ENCODE measurements at regions not wholly inside any gene's neighbourhood (a gene's known extent, or its start where the extent isn't known, plus 50 kb on each side); places are given as distances from the start of the nearest gene placed in this dataset.
A peak's percentile ranks its signal among the peaks of the same experiment; 100 is the strongest.
"Not testable (repeated sequence)": the region's sequence is repeated elsewhere in the genome, so short reads cannot be mapped to it uniquely, and the experiment has no call there.

DNA sequence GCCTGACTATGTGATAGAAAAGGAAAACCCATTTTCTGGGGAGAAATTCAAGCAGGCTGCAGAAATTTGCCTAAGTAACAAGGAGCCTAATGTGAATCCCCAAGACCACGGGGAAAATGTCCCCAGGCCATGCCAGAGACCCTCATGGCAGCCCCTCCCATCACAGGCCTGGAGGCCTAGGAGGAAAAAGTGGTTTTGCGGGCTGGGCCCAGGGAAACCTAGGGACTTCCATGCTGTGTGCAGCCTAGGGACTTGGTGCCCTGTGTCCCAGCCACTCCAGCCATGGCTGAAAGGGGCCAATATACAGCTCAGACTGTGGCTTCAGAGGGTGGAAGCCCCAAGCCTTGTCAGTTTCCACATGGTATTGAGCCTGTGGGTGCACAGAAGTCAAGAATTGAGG is 79.7 kb upstream of the NDN start:
- H3K4me1 ChIP-seq (ENCODE audit: control insufficient read depth in 5 of 5, insufficient read depth in 5 of 5, low read length in 5 of 5): peaks cover 0 to 23% (median 3%) of the 10 kb centered on the region in 5 donors
- not testable (repeated sequence) for H3K4me3 ChIP-seq (ENCODE audit: low read depth in 1 of 5, low read length in 5 of 5); H3K9ac ChIP-seq (ENCODE audit: low read length in 5 of 5); H3K27me3 ChIP-seq (ENCODE audit: control insufficient read depth in 5 of 5, insufficient read depth in 4 of 5, low read length in 5 of 5); H3K9me3 ChIP-seq (ENCODE audit: control insufficient read depth in 5 of 5, low read length in 5 of 5); H3K36me3 ChIP-seq (ENCODE audit: control insufficient read depth in 5 of 5, insufficient read depth in 5 of 5, low read length in 5 of 5); H3K27ac ChIP-seq (ENCODE audit: low read depth, low read length)

GRCh38 chr15:23773093-23773492 is 86.0 kb upstream of the NDN start:
- peaks cover 0 to 4% (median 0%) of the 10 kb centered on the region in 5 donors for H3K9me3 ChIP-seq (ENCODE audit: control insufficient read depth in 5 of 5, low read length in 5 of 5)
- H3K4me3 ChIP-seq (ENCODE audit: low read depth in 1 of 5, low read length in 5 of 5): no peak overlapping the region
- H3K27me3 ChIP-seq (ENCODE audit: control insufficient read depth in 5 of 5, insufficient read depth in 4 of 5, low read length in 5 of 5): no peaks in the 10 kb centered on the region
- no peaks in the 10 kb centered on the region for H3K36me3 ChIP-seq (ENCODE audit: control insufficient read depth in 5 of 5, insufficient read depth in 5 of 5, low read length in 5 of 5)
- H3K9ac ChIP-seq (ENCODE audit: low read length in 5 of 5): no peak overlapping the region
- H3K4me1 ChIP-seq (ENCODE audit: control insufficient read depth in 5 of 5, insufficient read depth in 5 of 5, low read length in 5 of 5): no peaks in the 10 kb centered on the region
- peak overlapping the region; percentile 14 for H3K27ac ChIP-seq (ENCODE audit: low read depth, low read length)

- Histone ChIP-seq H3K9me3 (ENCODE audit: control insufficient read depth in 5 of 5, low read length in 5 of 5) (no peaks in the 10 kb centered on the region), H3K4me1 (ENCODE audit: control insufficient read depth in 5 of 5, insufficient read depth in 5 of 5, low read length in 5 of 5) (no peaks in the 10 kb centered on the region), H3K4me3 (ENCODE audit: low read depth in 1 of 5, low read length in 5 of 5) (no peak overlapping the region), H3K36me3 (ENCODE audit: control insufficient read depth in 5 of 5, insufficient read depth in 5 of 5, low read length in 5 of 5) (no peaks in the 10 kb centered on the region), H3K27me3 (ENCODE audit: control insufficient read depth in 5 of 5, insufficient read depth in 4 of 5, low read length in 5 of 5) (no peaks in the 10 kb centered on the region), H3K27ac (ENCODE audit: low read depth, low read length) (no peak overlapping the region), H3K9ac (ENCODE audit: low read length in 5 of 5) (no peak overlapping the region)
These were observed 100.4 kb upstream of the NDN start for GRCh38 chr15:23787346-23788105.

DNA sequence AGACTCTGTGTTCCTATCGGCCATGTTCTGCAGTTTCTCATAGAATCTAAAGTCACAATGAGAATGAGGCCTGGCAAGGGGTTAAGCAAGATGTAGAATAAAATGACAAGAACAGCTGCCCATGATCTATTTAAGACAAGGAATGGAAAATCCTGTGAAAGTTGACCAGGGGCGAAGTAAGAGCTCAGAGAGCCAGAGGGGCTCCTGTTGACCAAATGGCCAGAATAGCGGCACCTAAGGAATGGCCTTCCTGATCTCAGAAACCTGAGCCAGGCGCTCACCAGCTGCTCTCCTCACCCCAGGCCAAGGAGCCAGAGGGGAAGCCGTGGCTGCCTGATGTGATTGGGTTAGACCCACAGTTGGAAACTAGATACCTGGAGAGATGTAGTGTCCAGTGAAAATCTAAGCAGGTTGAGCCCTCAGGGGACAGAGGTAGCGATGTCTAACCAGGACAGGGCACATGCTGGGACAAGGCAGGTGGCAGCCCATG is 106.1 kb upstream of the NDN start:
- Histone ChIP-seq H3K4me1 (ENCODE audit: control insufficient read depth in 5 of 5, insufficient read depth in 5 of 5, low read length in 5 of 5) (peaks cover 0 to 3% (median 0%) of the 10 kb centered on the region in 5 donors), H3K36me3 (ENCODE audit: control insufficient read depth in 5 of 5, insufficient read depth in 5 of 5, low read length in 5 of 5) (no peaks in the 10 kb centered on the region), H3K9me3 (ENCODE audit: control insufficient read depth in 5 of 5, low read length in 5 of 5) (peaks cover 0 to 4% (median 0%) of the 10 kb centered on the region in 5 donors), H3K9ac (ENCODE audit: low read length in 5 of 5) (no peak overlapping the region), H3K27me3 (ENCODE audit: control insufficient read depth in 5 of 5, insufficient read depth in 4 of 5, low read length in 5 of 5) (no peaks in the 10 kb centered on the region), H3K4me3 (ENCODE audit: low read depth in 1 of 5, low read length in 5 of 5) (no peak overlapping the region), H3K27ac (ENCODE audit: low read depth, low read length) (no peak overlapping the region)

GRCh38 chr15:23797747-23798446 is 110.8 kb upstream of the NDN start:
- H3K27me3 ChIP-seq (ENCODE audit: control insufficient read depth in 5 of 5, insufficient read depth in 4 of 5, low read length in 5 of 5): no peaks in the 10 kb centered on the region
- peaks cover 0 to 3% (median 0%) of the 10 kb centered on the region in 5 donors for H3K4me1 ChIP-seq (ENCODE audit: control insufficient read depth in 5 of 5, insufficient read depth in 5 of 5, low read length in 5 of 5)
- no peak overlapping the region for H3K9ac ChIP-seq (ENCODE audit: low read length in 5 of 5)
- no peak overlapping the region for H3K4me3 ChIP-seq (ENCODE audit: low read depth in 1 of 5, low read length in 5 of 5)
- H3K27ac ChIP-seq (ENCODE audit: low read depth, low read length): no peak overlapping the region
- H3K36me3 ChIP-seq (ENCODE audit: control insufficient read depth in 5 of 5, insufficient read depth in 5 of 5, low read length in 5 of 5): no peaks in the 10 kb centered on the region
- peaks cover 0 to 4% (median 0%) of the 10 kb centered on the region in 5 donors for H3K9me3 ChIP-seq (ENCODE audit: control insufficient read depth in 5 of 5, low read length in 5 of 5)

GRCh38 chr15:23801881-23802280 is 114.8 kb upstream of the NDN start:
- Histone ChIP-seq H3K27ac (ENCODE audit: low read depth, low read length) (no peak overlapping the region), H3K27me3 (ENCODE audit: control insufficient read depth in 5 of 5, insufficient read depth in 4 of 5, low read length in 5 of 5) (no peaks in the 10 kb centered on the region), H3K4me3 (ENCODE audit: low read depth in 1 of 5, low read length in 5 of 5) (no peak overlapping the region), H3K9me3 (ENCODE audit: control insufficient read depth in 5 of 5, low read length in 5 of 5) (no peaks in the 10 kb centered on the region), H3K36me3 (ENCODE audit: control insufficient read depth in 5 of 5, insufficient read depth in 5 of 5, low read length in 5 of 5) (no peaks in the 10 kb centered on the region), H3K4me1 (ENCODE audit: control insufficient read depth in 5 of 5, insufficient read depth in 5 of 5, low read length in 5 of 5) (peaks cover 0 to 3% (median 0%) of the 10 kb centered on the region in 5 donors), H3K9ac (ENCODE audit: low read length in 5 of 5) (no peak overlapping the region)

- H3K4me3 ChIP-seq (ENCODE audit: low read depth in 1 of 5, low read length in 5 of 5); H3K9me3 ChIP-seq (ENCODE audit: control insufficient read depth in 5 of 5, low read length in 5 of 5); H3K9ac ChIP-seq (ENCODE audit: low read length in 5 of 5); H3K27me3 ChIP-seq (ENCODE audit: control insufficient read depth in 5 of 5, insufficient read depth in 4 of 5, low read length in 5 of 5); H3K27ac ChIP-seq (ENCODE audit: low read depth, low read length); H3K4me1 ChIP-seq (ENCODE audit: control insufficient read depth in 5 of 5, insufficient read depth in 5 of 5, low read length in 5 of 5); H3K36me3 ChIP-seq (ENCODE audit: control insufficient read depth in 5 of 5, insufficient read depth in 5 of 5, low read length in 5 of 5): not testable (repeated sequence)
These were observed 115.9 kb upstream of the NDN start for GRCh38 chr15:23802896-23803435.

DNA sequence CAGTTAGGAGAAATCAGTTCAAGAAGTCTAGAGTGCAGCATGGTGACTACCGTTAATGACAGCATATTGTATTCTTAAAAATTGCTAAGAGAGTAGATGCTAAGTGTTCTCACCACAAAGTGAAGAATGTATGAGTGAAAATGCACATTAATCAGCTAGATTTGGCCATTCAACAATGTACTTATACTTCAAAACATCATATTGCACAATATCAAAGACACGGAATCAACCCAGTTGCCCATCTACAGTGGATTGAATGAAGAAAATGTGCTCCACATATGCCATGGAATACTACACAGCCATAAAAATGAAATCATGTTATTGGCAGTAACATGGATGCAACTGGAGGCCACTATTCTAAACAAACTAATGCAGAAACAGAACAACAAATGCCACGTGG is 119.9 kb upstream of the NDN start:
- H3K9me3 ChIP-seq (ENCODE audit: control insufficient read depth in 5 of 5, low read length in 5 of 5): no peaks in the 10 kb centered on the region
- H3K9ac ChIP-seq (ENCODE audit: low read length in 5 of 5): no peak overlapping the region
- no peak overlapping the region for H3K27ac ChIP-seq (ENCODE audit: low read depth, low read length)
- no peaks in the 10 kb centered on the region for H3K27me3 ChIP-seq (ENCODE audit: control insufficient read depth in 5 of 5, insufficient read depth in 4 of 5, low read length in 5 of 5)
- no peaks in the 10 kb centered on the region for H3K36me3 ChIP-seq (ENCODE audit: control insufficient read depth in 5 of 5, insufficient read depth in 5 of 5, low read length in 5 of 5)
- H3K4me1 ChIP-seq (ENCODE audit: control insufficient read depth in 5 of 5, insufficient read depth in 5 of 5, low read length in 5 of 5): no peaks in the 10 kb centered on the region
- H3K4me3 ChIP-seq (ENCODE audit: low read depth in 1 of 5, low read length in 5 of 5): no peak overlapping the region

DNA sequence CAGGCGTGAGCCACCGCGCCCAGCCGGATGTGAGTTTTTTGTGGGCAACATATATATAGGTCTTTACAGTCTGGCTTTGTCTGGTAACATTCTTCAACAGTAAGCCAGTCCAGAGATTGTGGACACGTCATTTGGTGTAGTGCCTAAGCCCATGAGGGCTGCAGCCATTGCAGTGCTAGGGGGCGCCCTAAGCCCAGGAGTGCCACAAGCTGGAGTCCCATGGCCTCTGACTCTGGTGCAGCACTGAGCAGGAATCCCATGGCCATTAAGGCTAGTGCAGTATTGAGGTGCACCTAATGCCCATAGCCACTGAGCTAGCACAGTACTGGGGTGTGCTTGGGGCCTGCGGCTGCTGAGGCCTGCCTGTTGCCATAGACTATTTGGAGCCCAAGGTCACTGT is 136.4 kb upstream of the NDN start:
- no peaks in the 10 kb centered on the region for H3K4me1 ChIP-seq (ENCODE audit: control insufficient read depth in 5 of 5, insufficient read depth in 5 of 5, low read length in 5 of 5)
- no peak overlapping the region for H3K27ac ChIP-seq (ENCODE audit: low read depth, low read length)
- no peaks in the 10 kb centered on the region for H3K27me3 ChIP-seq (ENCODE audit: control insufficient read depth in 5 of 5, insufficient read depth in 4 of 5, low read length in 5 of 5)
- no peaks in the 10 kb centered on the region for H3K36me3 ChIP-seq (ENCODE audit: control insufficient read depth in 5 of 5, insufficient read depth in 5 of 5, low read length in 5 of 5)
- peaks cover 0 to 2% (median 0%) of the 10 kb centered on the region in 5 donors for H3K9me3 ChIP-seq (ENCODE audit: control insufficient read depth in 5 of 5, low read length in 5 of 5)
- no peak overlapping the region for H3K9ac ChIP-seq (ENCODE audit: low read length in 5 of 5)
- no peak overlapping the region for H3K4me3 ChIP-seq (ENCODE audit: low read depth in 1 of 5, low read length in 5 of 5)

GRCh38 chr15:23828786-23829185 is 141.7 kb upstream of the NDN start:
- Histone ChIP-seq H3K27ac (ENCODE audit: low read depth, low read length) (no peak overlapping the region), H3K9me3 (ENCODE audit: control insufficient read depth in 5 of 5, low read length in 5 of 5) (no peaks in the 10 kb centered on the region), H3K9ac (ENCODE audit: low read length in 5 of 5) (no peak overlapping the region), H3K4me1 (ENCODE audit: control insufficient read depth in 5 of 5, insufficient read depth in 5 of 5, low read length in 5 of 5) (no peaks in the 10 kb centered on the region), H3K36me3 (ENCODE audit: control insufficient read depth in 5 of 5, insufficient read depth in 5 of 5, low read length in 5 of 5) (no peaks in the 10 kb centered on the region), H3K4me3 (ENCODE audit: low read depth in 1 of 5, low read length in 5 of 5) (no peak overlapping the region), H3K27me3 (ENCODE audit: control insufficient read depth in 5 of 5, insufficient read depth in 4 of 5, low read length in 5 of 5) (no peaks in the 10 kb centered on the region)
